ENCODE measurements at regions not wholly inside any gene's neighbourhood (a gene's known extent, or its start where the extent isn't known, plus 50 kb on each side); places are given as distances from the start of the nearest gene placed in this dataset.

GRCh38 chr3:86562090-86562489 lies 428.9 kb downstream of the VGLL3 start:
- Histone ChIP-seq H3K27me3 (no peaks in the 10 kb centered on the region), H3K27ac (no peak overlapping the region), H3K9me3 (no peaks in the 10 kb centered on the region), H3K36me3 (no peaks in the 10 kb centered on the region), H3K4me1 (no peaks in the 10 kb centered on the region), H3K4me3 (no peak overlapping the region)
- no peak for DNase-seq
- TF ChIP-seq CTCF (IDR thresholded peaks at IDR 0.05), result no peak
- no peak for ATAC-seq
- intact Hi-C loops (cut with DNase I), result no loop called here

GRCh38 chr3:86561215-86561614 lies 429.7 kb downstream of the VGLL3 start:
- Histone ChIP-seq H3K27ac (no peak overlapping the region), H3K9me3 (no peaks in the 10 kb centered on the region), H3K27me3 (no peaks in the 10 kb centered on the region), H3K4me3 (no peak overlapping the region), H3K36me3 (no peaks in the 10 kb centered on the region), H3K4me1 (no peaks in the 10 kb centered on the region)
- no peak for TF ChIP-seq CTCF (IDR thresholded peaks at IDR 0.05)
- intact Hi-C loops (cut with DNase I), result no loop called here
- DNase-seq (no peak), ATAC-seq (no peak)

- DNase-seq, result no peak
- H3K36me3 ChIP-seq, result no peaks in the 10 kb centered on the region
- no peaks in the 10 kb centered on the region for H3K4me1 ChIP-seq
- no peaks in the 10 kb centered on the region for H3K27me3 ChIP-seq
- no peak for TF ChIP-seq CTCF (IDR thresholded peaks at IDR 0.05)
- ATAC-seq, result no peak
- no peaks in the 10 kb centered on the region for H3K9me3 ChIP-seq
- no peak overlapping the region for H3K27ac ChIP-seq
- H3K4me3 ChIP-seq, result no peak overlapping the region
- intact Hi-C loops (cut with DNase I), result no loop called here
Measured at GRCh38 chr3:86554383-86554782, 436.6 kb downstream of the VGLL3 start.

- no peaks in the 10 kb centered on the region for H3K4me1 ChIP-seq
- intact Hi-C loops (cut with DNase I), result no loop called here
- DNase-seq, result no peak
- no peaks in the 10 kb centered on the region for H3K27me3 ChIP-seq
- no peaks in the 10 kb centered on the region for H3K36me3 ChIP-seq
- no peak overlapping the region for H3K27ac ChIP-seq
- TF ChIP-seq CTCF (IDR thresholded peaks at IDR 0.05), result no peak
- no peak overlapping the region for H3K4me3 ChIP-seq
- H3K9me3 ChIP-seq, result no peaks in the 10 kb centered on the region
- ATAC-seq, result no peak
Measured at GRCh38 chr3:86547692-86548091, 443.3 kb downstream of the VGLL3 start.

GRCh38 chr3:86537171-86537570 lies 453.8 kb downstream of the VGLL3 start:
- H3K4me1 ChIP-seq, result no peaks in the 10 kb centered on the region
- H3K4me3 ChIP-seq, result no peak overlapping the region
- DNase-seq (no peak), ATAC-seq (no peak)
- peaks cover 0 to 23% of the 10 kb centered on the region in 2 donors for H3K9me3 ChIP-seq
- intact Hi-C loops (cut with DNase I), result no loop called here
- no peak for TF ChIP-seq CTCF (IDR thresholded peaks at IDR 0.05)
- no peaks in the 10 kb centered on the region for H3K27me3 ChIP-seq
- H3K36me3 ChIP-seq, result no peaks in the 10 kb centered on the region
- H3K27ac ChIP-seq, result no peak overlapping the region

All from left lung (tissue), 4 donors.